ENCODE measurements at regions not wholly inside any gene's neighbourhood (a gene's known extent, or its start where the extent isn't known, plus 50 kb on each side); places are given as distances from the start of the nearest gene placed in this dataset.
"Not testable (repeated sequence)": the region's sequence is repeated elsewhere in the genome, so short reads cannot be mapped to it uniquely, and the experiment has no call there.

GRCh38 chr14:105904379-105904778, 378.0 kb downstream of the TMEM121 start:
- ATAC-seq: no peak
- no peak for DNase-seq (ENCODE audit: low spot score)

GRCh38 chr14:105905456-105905855, 379.1 kb downstream of the TMEM121 start:
- no peak for ATAC-seq
- no peak for DNase-seq (ENCODE audit: low spot score)

- DNase-seq (ENCODE audit: low spot score): no peak
- ATAC-seq: no peak
Measured at GRCh38 chr14:105907276-105907675, 380.9 kb downstream of the TMEM121 start.

- ATAC-seq: no peak
- no peak for DNase-seq (ENCODE audit: low spot score)
Measured at GRCh38 chr14:105908006-105908405, 381.6 kb downstream of the TMEM121 start.

- DNase-seq (ENCODE audit: low spot score) (no peak), ATAC-seq (no peak)
Measured at GRCh38 chr14:105908481-105908911, 382.1 kb downstream of the TMEM121 start.

- no peak for DNase-seq (ENCODE audit: low spot score)
- no peak for ATAC-seq
Measured at GRCh38 chr14:105909046-105909827, 382.9 kb downstream of the TMEM121 start.

GRCh38 chr14:105909828-105910120, 383.4 kb downstream of the TMEM121 start:
- ATAC-seq: not testable (repeated sequence)

GRCh38 chr14:105910426-105910825, 384.0 kb downstream of the TMEM121 start:
- no peak for DNase-seq (ENCODE audit: low spot score)
- no peak for ATAC-seq

More at GRCh38 chr14:105909828-105910120, 383.4 kb downstream of the TMEM121 start:
- not testable (repeated sequence) for DNase-seq (ENCODE audit: low spot score)

GRCh38 chr14:105911006-105911847, 384.8 kb downstream of the TMEM121 start:
- no peak for DNase-seq (ENCODE audit: low spot score)
- no peak for ATAC-seq

GRCh38 chr14:105911848-105912292, 385.5 kb downstream of the TMEM121 start:
- ATAC-seq; DNase-seq (ENCODE audit: low spot score): not testable (repeated sequence)

- ATAC-seq (no peak), DNase-seq (ENCODE audit: low spot score) (no peak)
Measured at GRCh38 chr14:105912641-105913180, 386.3 kb downstream of the TMEM121 start.

GRCh38 chr14:105913221-105913620, 386.8 kb downstream of the TMEM121 start:
- no peak for DNase-seq (ENCODE audit: low spot score)
- ATAC-seq: no peak

GRCh38 chr14:105913861-105914260, 387.5 kb downstream of the TMEM121 start:
- no peak for DNase-seq (ENCODE audit: low spot score)
- ATAC-seq: no peak

GRCh38 chr14:105914281-105914680, 387.9 kb downstream of the TMEM121 start:
- not testable (repeated sequence) for ATAC-seq; DNase-seq (ENCODE audit: low spot score)

GRCh38 chr14:105914738-105915385, 388.5 kb downstream of the TMEM121 start:
- no peak for ATAC-seq
- no peak for DNase-seq (ENCODE audit: low spot score)

- DNase-seq (ENCODE audit: low spot score); ATAC-seq: not testable (repeated sequence)
Measured at GRCh38 chr14:105915546-105915945, 389.2 kb downstream of the TMEM121 start.

- not testable (repeated sequence) for DNase-seq (ENCODE audit: low spot score); ATAC-seq
Measured at GRCh38 chr14:105917136-105917932, 391.0 kb downstream of the TMEM121 start.

- ATAC-seq (no peak), DNase-seq (ENCODE audit: low spot score) (no peak)
Measured at GRCh38 chr14:105917933-105918436, 391.6 kb downstream of the TMEM121 start.

GRCh38 chr14:105918496-105919262, 392.3 kb downstream of the TMEM121 start:
- ATAC-seq (no peak), DNase-seq (ENCODE audit: low spot score) (no peak)

All from left lobe of liver (tissue), 2 donors.